HG02623 (cell line): ENCODE measurements at regions not wholly inside any gene's neighbourhood (a gene's known extent, or its start where the extent isn't known, plus 50 kb on each side); places are given as distances from the start of the nearest gene placed in this dataset.
"Not testable (repeated sequence)": the region's sequence is repeated elsewhere in the genome, so short reads cannot be mapped to it uniquely, and the experiment has no call there.

Experiments used
- ATAC-seq: cut with Tn5 transposase; IDR thresholded peaks from one replicate; pipeline ENCODE4 v1.9.1; 2021; ENCODE audit warnings: moderate library complexity; ENCODE audit not compliant: unreplicated experiment

GRCh38 chr6:67882436-67883311 lies 752.4 kb upstream of the ADGRB3 start:
- no peak for ATAC-seq

GRCh38 chr6:67881706-67882065 lies 753.4 kb upstream of the ADGRB3 start:
- ATAC-seq: no peak

- ATAC-seq: no peak
Observed at GRCh38 chr6:67880939-67881705, 754.0 kb upstream of the ADGRB3 start.

GRCh38 chr6:67880343-67880742 lies 754.7 kb upstream of the ADGRB3 start:
- not testable (repeated sequence) for ATAC-seq

- not testable (repeated sequence) for ATAC-seq
Observed at GRCh38 chr6:67879928-67880327, 755.2 kb upstream of the ADGRB3 start.

- not testable (repeated sequence) for ATAC-seq
Observed at GRCh38 chr6:67879105-67879904, 755.8 kb upstream of the ADGRB3 start.

- not testable (repeated sequence) for ATAC-seq
Observed at GRCh38 chr6:67878216-67878615, 756.9 kb upstream of the ADGRB3 start.

GRCh38 chr6:67877288-67877687 lies 757.8 kb upstream of the ADGRB3 start:
- ATAC-seq: no peak

- no peak for ATAC-seq
Observed at GRCh38 chr6:67875877-67876383, 759.2 kb upstream of the ADGRB3 start.

- no peak for ATAC-seq
Observed at GRCh38 chr6:67870321-67870720, 764.8 kb upstream of the ADGRB3 start.

GRCh38 chr6:67863346-67863745 lies 771.7 kb upstream of the ADGRB3 start:
- ATAC-seq: no peak

GRCh38 chr6:67854098-67854497 lies 781.0 kb upstream of the ADGRB3 start:
- ATAC-seq: no peak

- no peak for ATAC-seq
Observed at GRCh38 chr6:67839818-67840217, 795.3 kb upstream of the ADGRB3 start.

GRCh38 chr6:67825201-67825895 lies 809.7 kb upstream of the ADGRB3 start:
- no peak for ATAC-seq

GRCh38 chr6:67818322-67818721 lies 816.8 kb upstream of the ADGRB3 start:
- no peak for ATAC-seq

- no peak for ATAC-seq
Observed at GRCh38 chr6:67815623-67816022, 819.5 kb upstream of the ADGRB3 start.

GRCh38 chr6:67814262-67814661 lies 820.8 kb upstream of the ADGRB3 start:
- ATAC-seq: no peak

GRCh38 chr6:67812693-67813092 lies 822.4 kb upstream of the ADGRB3 start:
- no peak for ATAC-seq

- no peak for ATAC-seq
Observed at GRCh38 chr6:67812125-67812524, 823.0 kb upstream of the ADGRB3 start.

- ATAC-seq: no peak
Observed at GRCh38 chr6:67811239-67812037, 823.6 kb upstream of the ADGRB3 start.
